ENCODE measurements at regions not wholly inside any gene's neighbourhood (a gene's known extent, or its start where the extent isn't known, plus 50 kb on each side); places are given as distances from the start of the nearest gene placed in this dataset.

- TF ChIP-seq, protein P1, sequence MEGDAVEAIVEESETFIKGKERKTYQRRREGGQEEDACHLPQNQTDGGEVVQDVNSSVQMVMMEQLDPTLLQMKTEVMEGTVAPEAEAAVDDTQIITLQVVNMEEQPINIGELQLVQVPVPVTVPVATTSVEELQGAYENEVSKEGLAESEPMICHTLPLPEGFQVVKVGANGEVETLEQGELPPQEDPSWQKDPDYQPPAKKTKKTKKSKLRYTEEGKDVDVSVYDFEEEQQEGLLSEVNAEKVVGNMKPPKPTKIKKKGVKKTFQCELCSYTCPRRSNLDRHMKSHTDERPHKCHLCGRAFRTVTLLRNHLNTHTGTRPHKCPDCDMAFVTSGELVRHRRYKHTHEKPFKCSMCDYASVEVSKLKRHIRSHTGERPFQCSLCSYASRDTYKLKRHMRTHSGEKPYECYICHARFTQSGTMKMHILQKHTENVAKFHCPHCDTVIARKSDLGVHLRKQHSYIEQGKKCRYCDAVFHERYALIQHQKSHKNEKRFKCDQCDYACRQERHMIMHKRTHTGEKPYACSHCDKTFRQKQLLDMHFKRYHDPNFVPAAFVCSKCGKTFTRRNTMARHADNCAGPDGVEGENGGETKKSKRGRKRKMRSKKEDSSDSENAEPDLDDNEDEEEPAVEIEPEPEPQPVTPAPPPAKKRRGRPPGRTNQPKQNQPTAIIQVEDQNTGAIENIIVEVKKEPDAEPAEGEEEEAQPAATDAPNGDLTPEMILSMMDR (IDR thresholded peaks at IDR 0.05; ENCODE audit: poor library complexity): no peak
- no peak for TF ChIP-seq EZH2 (IDR thresholded peaks at IDR 0.05; ENCODE audit: borderline replicate concordance)
These were observed 62.1 kb upstream of the NFE2L2 start for GRCh38 chr2:177326591-177326990.
